Activated CD8-positive, alpha-beta T cell treated with anti-CD3 and anti-CD28 coated beads for 36 hours (primary cell): ENCODE measurements at regions not wholly inside any gene's neighbourhood (a gene's known extent, or its start where the extent isn't known, plus 50 kb on each side); places are given as distances from the start of the nearest gene placed in this dataset.

Source experiments
- ATAC-seq: fragments of 200-7000 bp; cut with Tn5 transposase; one replicate; pipeline ENCODE4 v1.10.0; 2021; ENCODE audit warnings: mild to moderate bottlenecking, moderate library complexity
- CTCF ChIA-PET: fragments of 350-600 bp; sonication (Branson Sonifier 250); formaldehyde crosslinking; loops from one replicate; lab custom pipeline; 2021; ENCODE audit warnings: antibody characterized with exemption; lab: Charles Lee
- POLR2A ChIA-PET: fragments of 350-600 bp; sonication (Branson Sonifier 250); formaldehyde crosslinking; loops from one replicate; lab custom pipeline; 2021; ENCODE audit warnings: antibody characterized with exemption; lab: Charles Lee
- DNase-seq: peaks from one replicate; pipeline ENCODE4 v3.0.0-alpha.2; 2020
- H3K27ac Mint-ChIP-seq: one replicate; pipeline ENCODE4 v1.8.0; 2021; ENCODE audit warnings: mild to moderate bottlenecking, mixed read lengths
- H3K27me3 Mint-ChIP-seq: one replicate; pipeline ENCODE4 v1.8.0; 2021; ENCODE audit warnings: mixed read lengths
- H3K36me3 Mint-ChIP-seq: one replicate; pipeline ENCODE4 v1.8.0; 2021; ENCODE audit warnings: low read depth, mixed read lengths
- H3K4me1 Mint-ChIP-seq: one replicate; pipeline ENCODE4 v1.8.0; 2021; ENCODE audit warnings: low read depth, mixed read lengths
- H3K4me3 Mint-ChIP-seq: one replicate; pipeline ENCODE4 v1.8.0; 2021; ENCODE audit warnings: mild to moderate bottlenecking, moderate library complexity, mixed read lengths
- H3K9me3 Mint-ChIP-seq: one replicate; pipeline ENCODE4 v1.8.0; 2021; ENCODE audit warnings: mixed read lengths
- CTCF ChIP-seq: fragments of 200-600 bp; IDR thresholded peaks from one replicate; pipeline ENCODE4 v1.8.0; 2022; ENCODE audit warnings: antibody characterized with exemption, mild to moderate bottlenecking
- intact Hi-C: fragments of 100-400 bp; cut with micrococcal nuclease; formaldehyde crosslinking; loops from one replicate; pipeline ENCODE4 v1.10.0; 2022

- ChIA-PET POLR2A (no interaction called here), CTCF (no interaction called here)
- TF ChIP-seq CTCF, result no peak
- no peak overlapping the region for H3K4me3 Mint-ChIP-seq
- H3K27ac Mint-ChIP-seq, result no peak overlapping the region
- H3K36me3 Mint-ChIP-seq, result no peaks in the 10 kb centered on the region
- no peaks in the 10 kb centered on the region for H3K4me1 Mint-ChIP-seq
- no peak for DNase-seq
- peaks cover 3% of the 10 kb centered on the region for H3K9me3 Mint-ChIP-seq
- no peaks in the 10 kb centered on the region for H3K27me3 Mint-ChIP-seq
- intact Hi-C loops, result no loop called here
- no peak for ATAC-seq
Measured at GRCh38 chr20:12798286-12798685, 210.5 kb upstream of the SPTLC3 start.

- Mint-ChIP-seq H3K4me3 (no peak overlapping the region), H3K9me3 (peaks cover 7% of the 10 kb centered on the region), H3K27me3 (no peaks in the 10 kb centered on the region), H3K4me1 (no peaks in the 10 kb centered on the region), H3K36me3 (no peaks in the 10 kb centered on the region), H3K27ac (no peak overlapping the region)
- ATAC-seq, result no peak
- DNase-seq, result no peak
- TF ChIP-seq CTCF, result no peak
- POLR2A ChIA-PET, result no interaction called here
- intact Hi-C loops, result no loop called here
- CTCF ChIA-PET, result no interaction called here
Measured at GRCh38 chr20:12808006-12808567, 200.7 kb upstream of the SPTLC3 start.

- ChIA-PET POLR2A (no interaction called here), CTCF (interaction anchor here (0.8 kb wide), 1 partner anchor 18 kb away, joined by 3 read pairs; no protein-coding TSS in a partner anchor)
- no peak for TF ChIP-seq CTCF
- no peak overlapping the region for H3K27ac Mint-ChIP-seq
- intact Hi-C loops, result no loop called here
- H3K9me3 Mint-ChIP-seq, result peaks cover 17% of the 10 kb centered on the region
- no peaks in the 10 kb centered on the region for H3K27me3 Mint-ChIP-seq
- no peak for DNase-seq
- no peaks in the 10 kb centered on the region for H3K36me3 Mint-ChIP-seq
- ATAC-seq, result no peak
- H3K4me3 Mint-ChIP-seq, result no peak overlapping the region
- no peaks in the 10 kb centered on the region for H3K4me1 Mint-ChIP-seq
Measured at GRCh38 chr20:12815231-12815768, 193.5 kb upstream of the SPTLC3 start.

- ChIA-PET CTCF (interaction anchor here (0.8 kb wide), 1 partner anchor 19 kb away, joined by 3 read pairs; no protein-coding TSS in a partner anchor), POLR2A (interaction anchor here (0.7 kb wide), 2 partner anchors 93 to 849 kb away, joined by 3 to 4 read pairs; no protein-coding TSS in a partner anchor)
- no peak overlapping the region for H3K27ac Mint-ChIP-seq
- intact Hi-C loops, result no loop called here
- no peak overlapping the region for H3K4me3 Mint-ChIP-seq
- ATAC-seq, result no peak
- DNase-seq, result no peak
- TF ChIP-seq CTCF, result no peak
- H3K9me3 Mint-ChIP-seq, result peaks cover 15% of the 10 kb centered on the region
- H3K27me3 Mint-ChIP-seq, result no peaks in the 10 kb centered on the region
- no peaks in the 10 kb centered on the region for H3K36me3 Mint-ChIP-seq
- H3K4me1 Mint-ChIP-seq, result no peaks in the 10 kb centered on the region
Measured at GRCh38 chr20:12815778-12816408, 192.9 kb upstream of the SPTLC3 start.

- no peaks in the 10 kb centered on the region for H3K36me3 Mint-ChIP-seq
- no peak overlapping the region for H3K27ac Mint-ChIP-seq
- H3K9me3 Mint-ChIP-seq, result peaks cover 5% of the 10 kb centered on the region
- no peak overlapping the region for H3K4me3 Mint-ChIP-seq
- CTCF ChIA-PET, result interaction anchor here (0.7 to 1.5 kb wide), 3 partner anchors 9 to 306 kb away, joined by 3 to 4 read pairs (median 3); no protein-coding TSS in a partner anchor
- intact Hi-C loops, result no loop called here
- no peaks in the 10 kb centered on the region for H3K27me3 Mint-ChIP-seq
- TF ChIP-seq CTCF, result no peak
- POLR2A ChIA-PET, result interaction anchor here (0.6 kb wide), 1 partner anchor 8 kb away, joined by 3 read pairs; no protein-coding TSS in a partner anchor
- ATAC-seq (no peak), DNase-seq (no peak)
- H3K4me1 Mint-ChIP-seq, result no peaks in the 10 kb centered on the region
Measured at GRCh38 chr20:12821249-12821648, 187.5 kb upstream of the SPTLC3 start.
